AG08395 (cell line): ENCODE measurements at regions not wholly inside any gene's neighbourhood (a gene's known extent, or its start where the extent isn't known, plus 50 kb on each side); places are given as distances from the start of the nearest gene placed in this dataset.

ENCODE experiments used
- DNase-seq: peaks from one replicate; pipeline ENCODE4 v3.0.0; 2012; ENCODE audit warnings: mixed read lengths, low spot score

DNA sequence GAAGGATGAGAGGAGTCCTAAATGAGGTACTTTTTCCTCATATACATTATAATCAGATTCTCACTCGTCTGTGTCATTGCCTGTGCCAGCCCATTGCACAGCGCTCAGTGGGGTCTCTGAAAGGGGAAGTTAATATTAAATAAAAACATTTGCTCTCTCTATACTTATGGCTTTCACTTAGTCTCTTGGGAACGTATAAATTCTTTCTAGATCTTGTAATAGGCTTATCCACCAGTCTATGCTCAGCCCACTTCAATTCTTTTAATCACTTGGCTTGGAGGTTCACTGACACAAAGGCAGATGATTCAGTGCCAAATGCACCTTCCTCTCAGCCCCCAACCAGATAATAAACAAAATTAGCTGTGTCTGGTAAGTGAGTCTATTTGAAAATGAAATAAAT, 164.3 kb upstream of the OGFRL1 start:
- no peak for DNase-seq

DNA sequence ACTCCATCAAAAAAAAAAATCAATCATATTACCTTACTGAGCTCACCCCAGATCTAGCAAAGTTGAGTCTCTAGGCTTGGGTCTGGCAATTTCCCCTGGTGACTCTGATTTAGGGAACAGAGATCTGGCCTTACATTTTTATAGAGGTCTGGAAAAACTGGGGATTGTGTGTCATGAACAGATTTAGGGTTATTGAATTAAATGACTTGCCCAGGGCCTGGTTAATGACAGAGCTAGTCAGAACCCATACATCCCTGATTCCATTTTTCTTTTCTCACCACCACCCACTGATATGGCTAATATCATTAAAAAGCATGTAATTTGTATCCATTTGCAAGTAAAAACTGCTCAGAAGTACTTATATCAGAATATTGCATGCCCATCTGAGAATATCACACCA, 163.4 kb upstream of the OGFRL1 start:
- no peak for DNase-seq

DNA sequence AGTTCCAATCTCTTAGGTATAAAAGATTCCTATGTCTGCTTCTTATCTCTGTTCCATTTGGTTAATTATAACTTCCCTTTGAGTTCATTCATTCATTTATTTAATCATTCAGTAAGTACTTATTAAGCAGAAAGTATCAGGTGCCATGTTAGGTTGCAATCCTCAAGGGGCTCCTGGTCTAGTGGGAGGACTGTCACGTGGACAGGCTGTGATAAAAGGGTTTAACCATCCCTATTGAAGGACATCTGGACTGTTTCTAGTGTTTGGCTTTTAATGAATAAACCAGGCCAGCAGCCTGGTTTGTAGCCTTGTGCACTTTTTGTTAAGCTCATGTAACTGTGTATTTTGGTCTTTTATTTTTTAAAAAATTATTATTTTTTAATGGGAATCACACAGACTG, 162.1 kb upstream of the OGFRL1 start:
- no peak for DNase-seq

GRCh38 chr6:71127374-71127773, 161.2 kb upstream of the OGFRL1 start:
- DNase-seq: no peak

- no peak for DNase-seq
Measured at GRCh38 chr6:71130277-71130676, 158.3 kb upstream of the OGFRL1 start.

GRCh38 chr6:71134929-71135642, 153.5 kb upstream of the OGFRL1 start:
- no peak for DNase-seq

DNA sequence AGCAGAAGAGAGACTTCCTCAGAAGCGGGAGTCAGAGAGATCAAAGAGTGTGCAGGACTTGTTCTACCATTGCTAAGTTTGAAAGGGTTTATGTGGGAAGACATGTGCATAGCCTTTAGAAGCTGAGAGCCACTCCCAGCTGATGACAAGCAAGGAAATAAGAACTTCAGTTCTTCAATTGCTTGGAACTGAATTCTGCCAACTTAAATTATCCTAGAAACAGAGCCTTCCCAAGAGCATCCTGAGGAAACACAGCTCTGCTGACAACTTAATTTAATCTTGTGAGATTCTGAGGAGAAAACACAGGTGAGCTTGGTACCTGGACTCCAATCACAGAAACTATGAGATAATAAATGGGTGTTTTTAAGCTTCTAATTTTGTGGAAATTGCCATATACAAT, 150.6 kb upstream of the OGFRL1 start:
- DNase-seq: no peak

GRCh38 chr6:71138376-71138775, 150.2 kb upstream of the OGFRL1 start:
- no peak for DNase-seq

- no peak for DNase-seq
Measured at GRCh38 chr6:71139249-71139648, 149.4 kb upstream of the OGFRL1 start.

DNA sequence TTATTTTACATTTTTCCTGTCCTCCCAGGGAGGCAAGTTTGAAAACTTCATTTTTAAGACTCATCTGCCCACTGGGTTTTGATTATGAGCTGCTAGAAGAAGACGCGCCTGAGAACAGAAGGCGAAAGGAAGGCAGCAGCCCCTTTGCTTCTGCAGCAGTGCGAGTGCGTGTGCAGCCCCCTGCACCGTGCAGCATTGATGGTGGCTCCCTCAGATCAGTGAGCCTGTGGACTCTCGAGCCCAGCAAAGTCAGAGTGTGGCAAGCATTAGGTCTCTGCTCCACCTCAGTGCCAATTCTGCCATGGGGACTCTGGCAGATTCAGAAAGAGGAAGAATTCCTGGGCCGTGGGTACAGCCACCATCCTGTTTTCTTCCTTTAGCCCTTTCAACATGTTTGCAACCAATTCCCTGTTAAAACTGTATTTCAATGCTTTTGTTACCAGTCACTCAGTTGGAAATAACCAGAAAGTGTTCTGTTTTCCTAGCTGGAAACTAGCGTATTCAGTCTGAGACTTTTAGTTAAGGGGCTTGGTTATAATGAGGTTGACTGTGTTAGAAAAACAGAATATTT, 134.8 kb upstream of the OGFRL1 start:
- DNase-seq: no peak

- no peak for DNase-seq
Measured at GRCh38 chr6:71157345-71157744, 131.3 kb upstream of the OGFRL1 start.

- no peak for DNase-seq
Measured at GRCh38 chr6:71164890-71165289, 123.7 kb upstream of the OGFRL1 start.

DNA sequence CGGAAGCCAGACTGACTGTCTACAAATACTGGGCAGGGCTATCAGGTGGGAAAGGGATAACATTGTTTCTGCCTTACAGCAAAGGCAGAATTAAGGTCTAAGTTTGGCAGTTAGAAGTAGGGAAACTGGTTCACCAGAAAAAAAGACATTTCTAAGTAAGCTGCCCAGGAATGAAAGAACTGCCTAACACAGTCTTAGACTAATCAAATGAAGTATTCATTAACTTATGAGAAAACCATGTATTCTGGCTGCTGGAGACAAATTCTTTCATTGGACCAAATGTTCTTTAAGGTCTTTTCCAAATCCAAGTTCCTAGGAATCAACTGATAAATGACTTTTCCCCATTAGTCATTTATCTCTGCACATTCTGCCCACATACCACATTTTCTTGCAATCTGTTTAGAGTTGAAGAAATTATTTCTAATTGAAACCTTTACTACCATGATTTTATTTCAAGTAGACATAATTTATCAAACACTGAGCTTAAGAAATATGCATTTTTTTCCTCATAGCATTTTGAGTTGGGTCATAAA, 120.3 kb upstream of the OGFRL1 start:
- DNase-seq: no peak

- DNase-seq: no peak
Measured at GRCh38 chr6:71171497-71172070, 117.0 kb upstream of the OGFRL1 start.

DNA sequence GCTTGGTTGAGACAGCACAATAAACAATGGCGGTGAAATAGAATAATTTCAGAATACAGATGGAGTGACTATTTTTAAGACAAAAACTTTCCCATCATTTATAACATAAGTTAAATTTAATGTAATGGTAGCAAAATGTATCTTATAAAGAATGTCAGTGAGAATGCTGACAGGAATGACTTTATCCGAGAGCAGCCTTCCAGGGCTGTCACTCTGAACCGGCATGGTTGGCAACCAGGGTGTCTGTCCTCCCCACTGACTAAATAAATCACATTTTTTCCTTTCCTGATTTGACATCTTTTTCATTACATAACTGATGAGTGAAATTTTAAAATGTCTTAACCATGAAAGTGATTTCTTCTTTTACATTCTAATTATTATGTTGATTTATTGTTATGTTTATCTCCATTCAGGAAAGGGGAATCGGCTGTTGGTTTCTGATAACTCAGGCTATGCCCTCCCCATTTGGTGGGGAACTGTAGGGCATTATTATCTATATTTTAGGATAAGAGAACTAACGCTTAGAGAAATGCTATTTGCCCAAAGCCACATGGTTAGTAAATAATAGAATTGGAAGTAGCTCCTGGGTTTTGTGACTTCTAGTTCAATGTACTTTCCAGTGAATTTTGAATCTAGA, 109.2 kb upstream of the OGFRL1 start:
- DNase-seq: no peak

- DNase-seq: peak; percentile 93
Measured at GRCh38 chr6:71181565-71181964, 107.0 kb upstream of the OGFRL1 start.

- no peak for DNase-seq
Measured at GRCh38 chr6:71187141-71187540, 101.5 kb upstream of the OGFRL1 start.

GRCh38 chr6:71190809-71191208, 97.8 kb upstream of the OGFRL1 start:
- peak; percentile 25 for DNase-seq

GRCh38 chr6:71194724-71195123, 93.9 kb upstream of the OGFRL1 start:
- peak; percentile 85 for DNase-seq

GRCh38 chr6:71197267-71197666, 91.3 kb upstream of the OGFRL1 start:
- no peak for DNase-seq

GRCh38 chr6:71197780-71198179, 90.8 kb upstream of the OGFRL1 start:
- DNase-seq: no peak

DNA sequence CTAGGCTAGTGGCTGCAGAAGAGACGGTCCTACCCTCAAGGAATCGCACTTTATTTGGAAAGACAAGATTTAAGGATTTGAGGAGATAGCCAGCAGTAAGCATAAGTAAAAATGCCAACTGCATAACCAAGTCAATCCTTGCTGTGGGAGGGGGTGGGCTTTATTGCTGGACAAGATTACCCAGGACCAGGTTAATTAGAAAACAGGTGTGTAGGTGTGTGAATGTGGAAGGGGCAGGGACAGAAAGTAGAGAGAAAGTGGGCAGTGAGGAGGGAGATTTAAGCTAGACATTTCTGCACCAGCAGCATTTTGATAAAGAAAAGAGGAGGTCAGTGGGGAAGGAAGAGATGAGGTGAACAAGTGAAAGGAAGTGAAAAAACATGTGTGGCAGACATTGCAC, 89.7 kb upstream of the OGFRL1 start:
- DNase-seq: no peak

DNA sequence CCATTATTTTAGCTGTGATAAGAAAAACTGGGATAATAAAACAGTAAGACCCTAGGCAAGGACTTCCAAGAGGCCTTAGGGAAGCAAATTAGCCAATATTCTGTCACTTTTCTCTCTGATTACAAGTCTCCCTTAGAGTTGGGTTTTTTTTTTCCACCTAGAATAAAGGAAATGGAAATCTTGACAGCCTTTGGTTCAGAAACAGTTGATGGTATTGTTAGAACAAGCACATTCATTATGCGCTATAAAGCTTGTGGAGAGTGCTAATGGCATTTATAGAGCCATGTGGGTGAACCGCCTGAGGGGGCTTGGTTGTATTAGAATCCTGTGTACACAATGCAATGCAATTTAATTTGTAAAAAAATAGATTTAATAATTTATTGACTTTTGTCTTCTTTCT, 88.9 kb upstream of the OGFRL1 start:
- no peak for DNase-seq
